Esophagus muscularis mucosa (tissue), 4 donors: ENCODE measurements at regions not wholly inside any gene's neighbourhood (a gene's known extent, or its start where the extent isn't known, plus 50 kb on each side); places are given as distances from the start of the nearest gene placed in this dataset.

Experiments
- EP300 ChIP-seq: sonication (generic); formaldehyde crosslinking; IDR thresholded peaks from one replicate; pipeline ENCODE4 v1.6.1; 2017; ENCODE audit warnings: antibody characterized with exemption
- POLR2A ChIP-seq: fragments of 450-650 bp; IDR thresholded peaks from one replicate; pipeline ENCODE4 v1.6.1; 2017; ENCODE audit warnings: antibody characterized with exemption, moderate library complexity, mild to moderate bottlenecking, low read depth
- POLR2AphosphoS5 ChIP-seq, 2 donors: sonication (generic); formaldehyde crosslinking; IDR thresholded peaks; one replicate each; pipeline ENCODE4 v1.6.1; 2017; ENCODE audit warnings: antibody characterized with exemption in 2 of 2
- TF ChIP-seq, protein P1 (sequence below), 3 experiments: fragments of 200-600 bp in 2 of 3; fragments of 450-650 bp in 1 of 3; sonication (generic) in 2 of 3; IDR thresholded peaks; one replicate each; pipeline ENCODE4 v1.5.1; 2017 to 2019; ENCODE audit warnings: antibody characterized with exemption in 3 of 3, mild to moderate bottlenecking in 2 of 3, moderate library complexity in 1 of 3

DNA sequence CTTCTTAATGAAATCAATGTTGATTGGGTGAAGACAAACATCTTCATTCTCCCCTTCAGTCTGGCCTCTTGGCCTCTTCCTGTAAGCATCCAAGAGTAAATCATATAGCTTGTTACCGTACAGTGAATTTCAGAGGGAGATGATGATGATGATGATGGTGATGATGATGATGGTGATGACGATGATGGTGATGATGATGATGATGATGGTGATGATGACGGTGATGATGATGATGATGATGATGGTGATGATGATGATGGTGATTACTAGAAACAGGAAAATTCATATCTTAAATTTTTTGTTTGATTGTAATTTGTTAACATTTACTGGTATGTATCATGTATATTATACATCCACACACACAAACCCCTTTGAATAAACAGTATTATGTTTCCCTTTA lies 256.1 kb upstream of the PLSCR5 start:
- TF ChIP-seq, protein P1, sequence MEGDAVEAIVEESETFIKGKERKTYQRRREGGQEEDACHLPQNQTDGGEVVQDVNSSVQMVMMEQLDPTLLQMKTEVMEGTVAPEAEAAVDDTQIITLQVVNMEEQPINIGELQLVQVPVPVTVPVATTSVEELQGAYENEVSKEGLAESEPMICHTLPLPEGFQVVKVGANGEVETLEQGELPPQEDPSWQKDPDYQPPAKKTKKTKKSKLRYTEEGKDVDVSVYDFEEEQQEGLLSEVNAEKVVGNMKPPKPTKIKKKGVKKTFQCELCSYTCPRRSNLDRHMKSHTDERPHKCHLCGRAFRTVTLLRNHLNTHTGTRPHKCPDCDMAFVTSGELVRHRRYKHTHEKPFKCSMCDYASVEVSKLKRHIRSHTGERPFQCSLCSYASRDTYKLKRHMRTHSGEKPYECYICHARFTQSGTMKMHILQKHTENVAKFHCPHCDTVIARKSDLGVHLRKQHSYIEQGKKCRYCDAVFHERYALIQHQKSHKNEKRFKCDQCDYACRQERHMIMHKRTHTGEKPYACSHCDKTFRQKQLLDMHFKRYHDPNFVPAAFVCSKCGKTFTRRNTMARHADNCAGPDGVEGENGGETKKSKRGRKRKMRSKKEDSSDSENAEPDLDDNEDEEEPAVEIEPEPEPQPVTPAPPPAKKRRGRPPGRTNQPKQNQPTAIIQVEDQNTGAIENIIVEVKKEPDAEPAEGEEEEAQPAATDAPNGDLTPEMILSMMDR (IDR thresholded peaks at IDR 0.05): no peak
- TF ChIP-seq EP300 (no peak), POLR2A (no peak), POLR2AphosphoS5 (IDR thresholded peaks at IDR 0.05) (no peak)
